Prostate gland (tissue), 2 donors: ENCODE measurements at regions not wholly inside any gene's neighbourhood (a gene's known extent, or its start where the extent isn't known, plus 50 kb on each side); places are given as distances from the start of the nearest gene placed in this dataset.

ENCODE experiments used
- DNase-seq: peaks from one replicate; pipeline ENCODE4 v3.0.0-alpha.2; 2019; ENCODE audit warnings: low spot score
- H3K27ac ChIP-seq, 2 donors: fragments of 200-600 bp; sonication (generic); 2 replicates each; pipeline ENCODE4 v1.5.1; 2017 to 2019
- H3K27me3 ChIP-seq: fragments of 200-600 bp; sonication (generic); replicated peaks from 2 replicates; pipeline ENCODE4 v1.5.1; 2019; ENCODE audit not compliant: insufficient read depth
- H3K36me3 ChIP-seq, 2 donors: fragments of 200-600 bp; sonication (generic); 1 replicate in 1 of 2; 2 replicates in 1 of 2; pipeline versions ENCODE4 v1.5.1 to v1.8.1; 2017 to 2019
- H3K4me1 ChIP-seq: fragments of 200-600 bp; sonication (generic); replicated peaks from 2 replicates; pipeline ENCODE4 v1.5.1; 2019
- H3K4me3 ChIP-seq, 2 donors: fragments of 200-600 bp; sonication (generic); 2 replicates each; pipeline ENCODE4 v1.5.1; 2017 to 2019
- H3K9me3 ChIP-seq: fragments of 200-600 bp; sonication (generic); 2 replicates; pipeline ENCODE4 v1.5.1; 2017
- CTCF ChIP-seq, 4 experiments: fragments of 200-600 bp in 2 of 4; fragments of 450-650 bp in 2 of 4; sonication (generic) in 2 of 4; IDR thresholded peaks; 1 replicate in 3 of 4; 2 replicates in 1 of 4; pipeline ENCODE4 v1.5.1; 2016 to 2019; ENCODE audit warnings: antibody characterized with exemption in 4 of 4, mild to moderate bottlenecking in 2 of 4, moderate library complexity in 2 of 4
- POLR2A ChIP-seq: fragments of 450-650 bp; IDR thresholded peaks from one replicate; pipeline ENCODE4 v1.6.1; 2016; ENCODE audit warnings: antibody characterized with exemption, mild to moderate bottlenecking
- POLR2AphosphoS5 ChIP-seq: sonication (generic); formaldehyde crosslinking; IDR thresholded peaks from one replicate; pipeline ENCODE4 v1.6.1; 2017; ENCODE audit warnings: antibody characterized with exemption
- whole genome bisulfite sequencing: methylation state at CpG from one replicate; pipeline ENCODE4 v1.1.5; 2018; 5-methylcytosine and 5-hydroxymethylcytosine counted together
- intact Hi-C: fragments of 100-400 bp; cut with DNase I; formaldehyde crosslinking; loops from one replicate; pipeline ENCODE4 v1.14.2; 2022

- H3K27ac ChIP-seq = no peak overlapping the region
- DNase-seq = no peak
- no peaks in the 10 kb centered on the region for H3K9me3 ChIP-seq
- no peak for TF ChIP-seq POLR2A
- TF ChIP-seq CTCF (IDR thresholded peaks at IDR 0.05) = no peak
- no peak for TF ChIP-seq POLR2AphosphoS5
- H3K27me3 ChIP-seq = peaks cover 2% of the 10 kb centered on the region
- no peaks in the 10 kb centered on the region for H3K36me3 ChIP-seq
- no peaks in the 10 kb centered on the region for H3K4me1 ChIP-seq
- H3K4me3 ChIP-seq = no peak overlapping the region
- intact Hi-C loops = no loop called here
- 31% methylated on average over 1 of the region's 1 CpG for whole genome bisulfite sequencing
Observed at GRCh38 chr2:149787206-149787605, 199.6 kb upstream of the MMADHC start.

GRCh38 chr2:149783284-149783683 lies 195.7 kb upstream of the MMADHC start:
- Histone ChIP-seq H3K27ac (no peak overlapping the region), H3K9me3 (no peaks in the 10 kb centered on the region), H3K4me1 (no peaks in the 10 kb centered on the region), H3K27me3 (peaks cover 2% of the 10 kb centered on the region), H3K4me3 (no peak overlapping the region), H3K36me3 (no peaks in the 10 kb centered on the region)
- TF ChIP-seq CTCF (IDR thresholded peaks at IDR 0.05) (no peak), POLR2AphosphoS5 (no peak), POLR2A (no peak)
- DNase-seq = no peak
- 80% methylated on average over 1 of the region's 1 CpG for WGBS
- intact Hi-C loops = no loop called here

GRCh38 chr2:149782572-149782971 lies 195.0 kb upstream of the MMADHC start:
- Histone ChIP-seq H3K4me3 (no peak overlapping the region), H3K36me3 (no peaks in the 10 kb centered on the region), H3K9me3 (no peaks in the 10 kb centered on the region), H3K27ac (no peak overlapping the region), H3K4me1 (no peaks in the 10 kb centered on the region), H3K27me3 (peaks cover 2% of the 10 kb centered on the region)
- WGBS = 97% methylated on average over 1 of the region's 1 CpG
- TF ChIP-seq POLR2A (no peak), POLR2AphosphoS5 (no peak), CTCF (IDR thresholded peaks at IDR 0.05) (no peak)
- no peak for DNase-seq
- intact Hi-C loops = no loop called here

- peak; percentile 21 for TF ChIP-seq POLR2AphosphoS5
- no peak for TF ChIP-seq POLR2A
- no peak for TF ChIP-seq CTCF (IDR thresholded peaks at IDR 0.05)
- H3K27me3 ChIP-seq = peaks cover 2% of the 10 kb centered on the region
- H3K27ac ChIP-seq = no peak overlapping the region
- no peaks in the 10 kb centered on the region for H3K4me1 ChIP-seq
- no peak overlapping the region for H3K4me3 ChIP-seq
- H3K9me3 ChIP-seq = no peaks in the 10 kb centered on the region
- WGBS = 50% methylated on average over 1 of the region's 1 CpG
- intact Hi-C loops = no loop called here
- H3K36me3 ChIP-seq = no peaks in the 10 kb centered on the region
- peak; percentile 10 for DNase-seq
Observed at GRCh38 chr2:149781263-149781808, 193.8 kb upstream of the MMADHC start.

GRCh38 chr2:149773006-149773405 lies 185.4 kb upstream of the MMADHC start:
- TF ChIP-seq POLR2A (no peak), POLR2AphosphoS5 (no peak), CTCF (IDR thresholded peaks at IDR 0.05) (no peak)
- WGBS = 14% methylated on average over 1 of the region's 1 CpG
- no peaks in the 10 kb centered on the region for H3K4me1 ChIP-seq

More at GRCh38 chr2:149773006-149773405, 185.4 kb upstream of the MMADHC start:
- DNase-seq = no peak
- Histone ChIP-seq H3K27me3 (no peaks in the 10 kb centered on the region), H3K9me3 (no peaks in the 10 kb centered on the region), H3K4me3 (no peak overlapping the region), H3K27ac (no peak overlapping the region), H3K36me3 (no peaks in the 10 kb centered on the region)
- intact Hi-C loops = no loop called here
